ENCODE measurements at regions not wholly inside any gene's neighbourhood (a gene's known extent, or its start where the extent isn't known, plus 50 kb on each side); places are given as distances from the start of the nearest gene placed in this dataset.

DNA sequence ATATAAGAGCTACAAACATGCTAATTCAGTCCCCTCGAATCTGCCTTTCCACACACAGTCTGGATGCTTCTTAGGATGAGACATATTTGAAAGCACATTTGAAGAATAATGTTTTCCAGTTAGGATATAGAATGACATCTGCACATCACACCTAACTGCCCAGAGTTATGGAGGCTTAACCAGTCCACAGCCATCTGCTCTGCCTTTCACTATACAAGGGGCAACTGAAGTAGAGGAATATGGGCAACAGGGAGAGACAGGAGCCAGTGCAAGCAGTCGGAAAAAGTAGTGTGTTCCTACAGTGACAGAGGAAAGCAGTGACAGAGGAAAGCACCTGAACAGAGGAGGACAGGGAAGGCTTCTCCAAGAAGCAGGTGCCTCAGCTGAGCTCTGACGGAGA is 79.0 kb upstream of the CLDN18 start:
- no peak overlapping the region for H3K4me2 ChIP-seq (ENCODE audit: low read length)
- TF ChIP-seq RAD21 (conservative IDR thresholded peaks at IDR 0.05), result no peak
- TF ChIP-seq CTCF (IDR thresholded peaks at IDR 0.05; ENCODE audit: poor library complexity, severe bottlenecking), result no peak
- no peak for TF ChIP-seq TAF1 (IDR thresholded peaks at IDR 0.05; ENCODE audit: low read depth)
- no peak for TF ChIP-seq MXI1 (conservative IDR thresholded peaks at IDR 0.05; ENCODE audit: poor library complexity, severe bottlenecking)
- TF ChIP-seq POLR2AphosphoS5 (IDR thresholded peaks at IDR 0.05), result no peak
- no peak for TF ChIP-seq SMC3 (conservative IDR thresholded peaks at IDR 0.05; ENCODE audit: poor library complexity)
- no peak for TF ChIP-seq EP300 (conservative IDR thresholded peaks at IDR 0.05; ENCODE audit: poor library complexity, severe bottlenecking)
- TF ChIP-seq, protein P1, sequence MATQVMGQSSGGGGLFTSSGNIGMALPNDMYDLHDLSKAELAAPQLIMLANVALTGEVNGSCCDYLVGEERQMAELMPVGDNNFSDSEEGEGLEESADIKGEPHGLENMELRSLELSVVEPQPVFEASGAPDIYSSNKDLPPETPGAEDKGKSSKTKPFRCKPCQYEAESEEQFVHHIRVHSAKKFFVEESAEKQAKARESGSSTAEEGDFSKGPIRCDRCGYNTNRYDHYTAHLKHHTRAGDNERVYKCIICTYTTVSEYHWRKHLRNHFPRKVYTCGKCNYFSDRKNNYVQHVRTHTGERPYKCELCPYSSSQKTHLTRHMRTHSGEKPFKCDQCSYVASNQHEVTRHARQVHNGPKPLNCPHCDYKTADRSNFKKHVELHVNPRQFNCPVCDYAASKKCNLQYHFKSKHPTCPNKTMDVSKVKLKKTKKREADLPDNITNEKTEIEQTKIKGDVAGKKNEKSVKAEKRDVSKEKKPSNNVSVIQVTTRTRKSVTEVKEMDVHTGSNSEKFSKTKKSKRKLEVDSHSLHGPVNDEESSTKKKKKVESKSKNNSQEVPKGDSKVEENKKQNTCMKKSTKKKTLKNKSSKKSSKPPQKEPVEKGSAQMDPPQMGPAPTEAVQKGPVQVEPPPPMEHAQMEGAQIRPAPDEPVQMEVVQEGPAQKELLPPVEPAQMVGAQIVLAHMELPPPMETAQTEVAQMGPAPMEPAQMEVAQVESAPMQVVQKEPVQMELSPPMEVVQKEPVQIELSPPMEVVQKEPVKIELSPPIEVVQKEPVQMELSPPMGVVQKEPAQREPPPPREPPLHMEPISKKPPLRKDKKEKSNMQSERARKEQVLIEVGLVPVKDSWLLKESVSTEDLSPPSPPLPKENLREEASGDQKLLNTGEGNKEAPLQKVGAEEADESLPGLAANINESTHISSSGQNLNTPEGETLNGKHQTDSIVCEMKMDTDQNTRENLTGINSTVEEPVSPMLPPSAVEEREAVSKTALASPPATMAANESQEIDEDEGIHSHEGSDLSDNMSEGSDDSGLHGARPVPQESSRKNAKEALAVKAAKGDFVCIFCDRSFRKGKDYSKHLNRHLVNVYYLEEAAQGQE (IDR thresholded peaks at IDR 0.05; ENCODE audit: borderline replicate concordance), result no peak
- no peak for TF ChIP-seq EZH2 (IDR thresholded peaks at IDR 0.05; ENCODE audit: borderline replicate concordance, insufficient read depth, low read length, poor library complexity, severe bottlenecking)
- no peaks in the 10 kb centered on the region for H3F3A ChIP-seq (ENCODE audit: insufficient read depth, low read length, poor library complexity, severe bottlenecking)
- no peak overlapping the region for H2AFZ ChIP-seq (ENCODE audit: low read depth, low read length)
- no peak overlapping the region for H3K27ac ChIP-seq (ENCODE audit: low read length)
- no peaks in the 10 kb centered on the region for H4K20me1 ChIP-seq (ENCODE audit: insufficient read depth)
- H3K4me3 ChIP-seq (ENCODE audit: low read length), result no peak overlapping the region
- no peaks in the 10 kb centered on the region for H3K9me3 ChIP-seq (ENCODE audit: low read length)
- no peaks in the 10 kb centered on the region for H3K9me2 ChIP-seq (ENCODE audit: insufficient read depth, low read length)
- H3K36me3 ChIP-seq (ENCODE audit: insufficient read depth, low read length), result no peaks in the 10 kb centered on the region
- H3K27me3 ChIP-seq (ENCODE audit: insufficient read depth, low read depth, low read length), result no peaks in the 10 kb centered on the region
- H3K9ac ChIP-seq (ENCODE audit: low read length), result no peak overlapping the region
- H3K79me2 ChIP-seq (replicated peaks; ENCODE audit: insufficient read depth, low read length), result no peaks in the 10 kb centered on the region

DNA sequence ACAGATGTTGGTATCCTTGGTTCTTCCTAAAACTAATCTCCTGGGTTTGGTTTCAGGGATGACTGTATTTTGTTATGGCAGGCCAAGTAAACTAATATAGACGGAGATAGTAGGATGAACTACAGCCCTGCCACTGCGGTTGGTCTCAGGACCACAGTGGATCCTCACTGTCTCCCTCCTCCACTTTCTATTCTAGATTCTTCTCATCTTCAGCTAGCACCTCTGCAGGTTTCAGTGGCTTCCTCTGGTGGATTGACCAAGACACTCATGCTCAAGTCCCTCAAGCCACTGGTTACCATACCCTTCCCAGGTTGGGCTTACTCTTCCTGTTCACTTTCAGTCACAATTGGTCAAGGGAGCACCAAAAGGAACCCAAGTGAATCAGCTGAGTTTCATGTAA is 71.1 kb upstream of the CLDN18 start:
- H2AFZ ChIP-seq (ENCODE audit: low read depth, low read length), result no peak overlapping the region
- no peak overlapping the region for H3K4me2 ChIP-seq (ENCODE audit: low read length)
- no peak overlapping the region for H3K9ac ChIP-seq (ENCODE audit: low read length)
- no peaks in the 10 kb centered on the region for H3K36me3 ChIP-seq (ENCODE audit: insufficient read depth, low read length)
- no peaks in the 10 kb centered on the region for H3K27me3 ChIP-seq (ENCODE audit: insufficient read depth, low read depth, low read length)
- H3F3A ChIP-seq (ENCODE audit: insufficient read depth, low read length, poor library complexity, severe bottlenecking), result no peaks in the 10 kb centered on the region
- H3K9me2 ChIP-seq (ENCODE audit: insufficient read depth, low read length), result no peaks in the 10 kb centered on the region
- no peaks in the 10 kb centered on the region for H3K79me2 ChIP-seq (replicated peaks; ENCODE audit: insufficient read depth, low read length)
- no peaks in the 10 kb centered on the region for H4K20me1 ChIP-seq (ENCODE audit: insufficient read depth)
- H3K27ac ChIP-seq (ENCODE audit: low read length), result no peak overlapping the region
- H3K4me3 ChIP-seq (ENCODE audit: low read length), result no peak overlapping the region
- TF ChIP-seq, protein P1 (IDR thresholded peaks at IDR 0.05; ENCODE audit: borderline replicate concordance), result no peak
- TF ChIP-seq TAF1 (IDR thresholded peaks at IDR 0.05; ENCODE audit: low read depth) (no peak), SMC3 (conservative IDR thresholded peaks at IDR 0.05; ENCODE audit: poor library complexity) (no peak), POLR2AphosphoS5 (IDR thresholded peaks at IDR 0.05) (no peak), EZH2 (IDR thresholded peaks at IDR 0.05; ENCODE audit: borderline replicate concordance, insufficient read depth, low read length, poor library complexity, severe bottlenecking) (no peak), RAD21 (conservative IDR thresholded peaks at IDR 0.05) (no peak), EP300 (conservative IDR thresholded peaks at IDR 0.05; ENCODE audit: poor library complexity, severe bottlenecking) (no peak), MXI1 (conservative IDR thresholded peaks at IDR 0.05; ENCODE audit: poor library complexity, severe bottlenecking) (no peak), CTCF (IDR thresholded peaks at IDR 0.05; ENCODE audit: poor library complexity, severe bottlenecking) (no peak)
- H3K9me3 ChIP-seq (ENCODE audit: low read length), result no peaks in the 10 kb centered on the region

Data from neural cell (in vitro differentiated cells).